Duodenal mucosa (tissue), 2 donors: ENCODE measurements at regions not wholly inside any gene's neighbourhood (a gene's known extent, or its start where the extent isn't known, plus 50 kb on each side); places are given as distances from the start of the nearest gene placed in this dataset.
"Not testable (repeated sequence)": the region's sequence is repeated elsewhere in the genome, so short reads cannot be mapped to it uniquely, and the experiment has no call there.

Source experiments
- H3K27ac ChIP-seq: one replicate; pipeline ENCODE4 v1.7.0; 2013; ENCODE audit warnings: low read depth, low read length
- H3K27me3 ChIP-seq, 2 donors: one replicate each; pipeline ENCODE4 v1.7.0; 2013; ENCODE audit warnings: low read length in 2 of 2, control low read depth in 1 of 2; ENCODE audit not compliant: insufficient read depth in 2 of 2, control insufficient read depth in 1 of 2
- H3K36me3 ChIP-seq, 2 donors: one replicate each; pipeline ENCODE4 v1.7.0; 2013; ENCODE audit warnings: low read length in 2 of 2, control low read depth in 1 of 2; ENCODE audit not compliant: insufficient read depth in 2 of 2, control insufficient read depth in 1 of 2
- H3K4me1 ChIP-seq, 2 donors: one replicate each; pipeline ENCODE4 v1.7.0; 2013; ENCODE audit warnings: low read length in 2 of 2, control low read depth in 1 of 2; ENCODE audit not compliant: insufficient read depth in 2 of 2, control insufficient read depth in 1 of 2
- H3K4me3 ChIP-seq, 2 donors: one replicate each; pipeline ENCODE4 v1.7.0; 2013; ENCODE audit warnings: low read length in 2 of 2, low read depth in 1 of 2
- H3K9ac ChIP-seq, 2 donors: one replicate each; pipeline ENCODE4 v1.7.0; 2013; ENCODE audit warnings: low read length in 2 of 2, low read depth in 1 of 2
- H3K9me3 ChIP-seq, 2 donors: one replicate each; pipeline ENCODE4 v1.7.0; 2013; ENCODE audit warnings: low read length in 2 of 2, control low read depth in 1 of 2; ENCODE audit not compliant: control insufficient read depth in 1 of 2

DNA sequence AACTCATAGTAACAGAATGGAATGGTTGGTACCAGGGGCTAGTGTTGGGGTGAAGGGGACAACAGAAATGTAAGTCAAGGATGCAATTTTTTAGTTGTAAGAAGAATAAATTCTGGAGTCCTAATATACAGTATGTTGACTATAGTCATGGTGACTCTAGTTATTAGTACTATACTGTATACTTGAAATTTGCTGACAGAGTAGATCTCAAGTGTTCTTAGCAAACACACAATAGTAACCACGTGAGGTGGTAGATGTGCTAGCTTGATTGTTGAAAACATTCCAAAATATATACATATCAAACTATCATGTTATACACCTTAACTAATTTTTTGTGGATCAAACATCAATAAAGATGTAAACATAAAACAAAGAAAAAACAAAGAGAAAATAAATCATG is 1345.1 kb upstream of the PCDH20 start:
- no peak overlapping the region for H3K4me3 ChIP-seq

DNA sequence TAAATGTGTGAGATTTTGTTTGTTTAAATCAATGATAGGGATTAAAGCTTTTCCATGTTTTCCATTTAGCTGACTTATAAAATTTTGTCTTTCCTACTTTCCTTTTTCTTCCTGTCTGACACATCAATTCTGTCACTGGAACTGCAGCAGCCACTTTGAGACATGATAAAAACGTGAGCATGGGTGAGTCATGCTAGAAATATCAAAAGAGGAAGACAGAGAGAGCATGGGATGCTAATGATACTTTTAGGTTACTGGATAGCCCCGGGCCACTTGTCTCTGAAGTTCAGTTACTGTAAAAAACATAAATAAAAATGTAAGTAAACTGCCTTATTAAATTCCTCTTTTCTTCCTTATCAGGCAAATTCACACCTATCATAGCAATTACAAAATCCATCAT is 1332.0 kb upstream of the PCDH20 start:
- no peaks in the 10 kb centered on the region for H3K4me1 ChIP-seq
- H3K9me3 ChIP-seq: no peaks in the 10 kb centered on the region
- no peak overlapping the region for H3K4me3 ChIP-seq
- no peak overlapping the region for H3K27ac ChIP-seq
- no peak overlapping the region for H3K9ac ChIP-seq
- H3K36me3 ChIP-seq: no peaks in the 10 kb centered on the region
- H3K27me3 ChIP-seq: no peaks in the 10 kb centered on the region

More for the DNA sequence above, 1345.1 kb upstream of the PCDH20 start:
- Histone ChIP-seq H3K9ac (no peak overlapping the region), H3K4me1 (no peaks in the 10 kb centered on the region), H3K27ac (no peak overlapping the region), H3K36me3 (no peaks in the 10 kb centered on the region), H3K27me3 (no peaks in the 10 kb centered on the region), H3K9me3 (no peaks in the 10 kb centered on the region)

DNA sequence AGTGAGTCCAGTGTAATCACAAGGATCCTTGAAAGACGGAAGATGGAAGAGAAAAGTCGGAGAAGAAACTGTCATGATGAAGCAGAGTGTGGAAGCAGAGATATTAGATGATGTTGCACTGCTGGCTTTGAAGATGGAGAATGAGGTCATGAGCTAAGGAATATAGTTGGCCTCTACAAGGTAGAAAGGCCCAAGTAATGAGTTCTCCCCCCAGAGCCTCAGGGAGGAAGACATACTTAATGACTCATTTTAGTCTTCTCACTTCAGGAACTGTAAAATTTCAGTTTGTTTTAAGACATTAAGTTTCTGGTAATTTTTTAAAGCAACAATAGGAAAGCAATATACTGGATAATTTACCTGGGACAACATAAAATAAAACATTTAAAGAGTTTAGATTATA is 1331.5 kb upstream of the PCDH20 start:
- H3K36me3 ChIP-seq: no peaks in the 10 kb centered on the region

DNA sequence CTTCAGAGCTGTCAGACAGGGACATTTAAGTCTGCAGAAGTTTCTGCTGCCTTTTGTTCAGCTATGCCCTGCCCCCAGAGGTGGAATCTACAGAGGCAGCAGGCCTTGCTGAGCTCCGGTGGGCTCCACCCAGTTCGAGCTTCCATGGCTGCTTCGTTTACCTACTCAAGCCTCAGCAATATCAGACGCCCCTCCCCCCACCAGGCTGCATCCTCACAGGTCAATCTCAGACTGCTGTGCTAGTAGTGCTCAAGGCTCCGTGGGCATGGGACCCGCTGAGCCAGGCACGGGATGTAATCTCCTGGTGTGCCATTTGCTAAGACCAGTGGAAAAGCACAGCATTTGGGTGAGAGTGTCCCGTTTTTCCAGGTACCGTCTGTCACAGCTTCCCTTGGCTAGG is 1314.1 kb upstream of the PCDH20 start:
- H3K36me3 ChIP-seq, H3K4me1 ChIP-seq: not testable (repeated sequence)

More for the DNA sequence above, 1331.5 kb upstream of the PCDH20 start:
- no peak overlapping the region for H3K27ac ChIP-seq
- no peaks in the 10 kb centered on the region for H3K9me3 ChIP-seq
- H3K4me3 ChIP-seq: no peak overlapping the region
- H3K9ac ChIP-seq: no peak overlapping the region
- H3K4me1 ChIP-seq: no peaks in the 10 kb centered on the region
- no peaks in the 10 kb centered on the region for H3K27me3 ChIP-seq

DNA sequence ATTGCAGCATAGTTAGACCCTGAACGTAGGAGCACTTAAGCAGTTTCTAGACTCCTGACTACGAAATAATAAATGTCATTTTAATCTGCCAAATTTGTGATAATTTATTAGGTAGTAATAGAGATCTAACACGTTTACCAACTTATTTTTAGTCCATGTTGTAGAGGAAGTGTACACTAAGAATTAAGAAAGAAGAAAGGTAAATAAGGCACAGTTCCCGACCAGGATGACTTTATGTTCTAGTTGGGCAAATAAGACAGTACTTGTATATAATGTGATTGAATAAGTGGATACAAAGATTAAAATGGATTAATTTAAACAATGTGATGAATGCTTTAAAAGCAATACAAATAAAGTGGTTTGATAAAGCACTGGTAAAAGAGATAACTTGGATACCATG is 1306.2 kb upstream of the PCDH20 start:
- H3K36me3 ChIP-seq: no peaks in the 10 kb centered on the region

More for the DNA sequence above, 1314.1 kb upstream of the PCDH20 start:
- not testable (repeated sequence) for H3K27me3 ChIP-seq, H3K27ac ChIP-seq, H3K4me3 ChIP-seq, H3K9ac ChIP-seq, H3K9me3 ChIP-seq

DNA sequence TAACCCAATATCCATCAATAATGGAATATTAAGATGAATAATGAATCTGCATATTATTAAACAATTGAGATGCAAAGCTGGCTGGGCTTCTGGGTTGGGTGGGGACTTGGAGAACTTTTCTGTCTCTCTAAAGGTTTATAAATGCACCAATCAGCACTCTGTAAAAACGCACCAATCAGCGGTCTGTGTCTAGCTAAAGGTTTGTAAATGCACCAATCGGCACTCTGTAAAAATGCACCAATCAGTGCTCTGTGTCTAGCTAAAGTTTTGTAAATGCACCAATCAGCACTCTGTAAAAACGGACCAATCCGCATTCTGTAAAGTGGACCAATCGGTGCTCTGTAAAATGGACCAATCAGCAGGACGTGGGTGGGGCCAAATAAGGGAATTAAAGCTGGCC is 1296.3 kb upstream of the PCDH20 start:
- H3K36me3 ChIP-seq, H3K4me3 ChIP-seq, H3K4me1 ChIP-seq, H3K27ac ChIP-seq, H3K27me3 ChIP-seq, H3K9ac ChIP-seq: not testable (repeated sequence)
- peaks cover 4 to 11% of the 10 kb centered on the region in 2 donors for H3K9me3 ChIP-seq

More for the DNA sequence above, 1306.2 kb upstream of the PCDH20 start:
- H3K4me1 ChIP-seq: no peaks in the 10 kb centered on the region
- no peak overlapping the region for H3K9ac ChIP-seq
- no peak overlapping the region for H3K27ac ChIP-seq
- H3K27me3 ChIP-seq: no peaks in the 10 kb centered on the region
- H3K4me3 ChIP-seq: no peak overlapping the region
- no peaks in the 10 kb centered on the region for H3K9me3 ChIP-seq

DNA sequence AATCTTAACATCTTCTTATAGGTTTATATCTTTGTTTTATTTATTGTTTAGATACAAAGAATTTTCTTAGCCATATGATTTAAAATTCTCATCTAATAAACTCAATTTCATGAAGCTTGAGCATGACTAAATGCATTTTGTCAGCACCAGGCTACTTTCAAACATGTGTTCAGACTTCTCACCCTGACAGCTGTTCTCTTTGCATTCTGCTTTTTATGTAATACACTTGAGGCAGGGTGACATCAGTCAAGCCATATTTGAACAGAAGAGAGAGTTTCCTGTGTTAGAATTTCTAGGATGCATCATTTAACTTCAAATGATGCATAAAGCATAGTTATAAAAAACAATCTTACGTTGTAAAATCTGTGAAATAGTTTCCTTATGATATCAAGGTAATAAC is 1295.1 kb upstream of the PCDH20 start:
- Histone ChIP-seq H3K36me3 (no peaks in the 10 kb centered on the region), H3K27ac (no peak overlapping the region), H3K9ac (no peak overlapping the region), H3K9me3 (peaks cover 4 to 10% of the 10 kb centered on the region in 2 donors), H3K4me1 (no peaks in the 10 kb centered on the region), H3K4me3 (no peak overlapping the region), H3K27me3 (no peaks in the 10 kb centered on the region)

DNA sequence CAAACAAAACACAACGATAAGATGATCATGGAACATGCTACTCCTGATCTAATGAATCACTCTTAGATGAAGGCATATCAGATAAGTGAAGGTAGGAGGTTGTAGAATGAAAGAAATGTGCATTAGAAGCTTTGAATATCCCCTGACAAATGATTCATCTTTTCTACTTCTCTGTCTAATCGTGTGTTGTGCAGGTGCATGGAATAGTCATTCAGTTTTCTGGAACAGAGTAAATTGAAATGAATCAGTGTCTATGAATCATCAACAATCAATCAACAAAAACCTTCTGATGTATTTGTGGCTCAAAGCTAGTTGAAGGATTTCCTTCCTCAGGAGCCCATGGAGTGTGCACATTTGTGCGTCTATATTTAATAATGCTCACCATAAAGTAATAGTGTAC is 1290.4 kb upstream of the PCDH20 start:
- peaks cover 0 to 2% of the 10 kb centered on the region in 2 donors for H3K9me3 ChIP-seq
- no peaks in the 10 kb centered on the region for H3K27me3 ChIP-seq

DNA sequence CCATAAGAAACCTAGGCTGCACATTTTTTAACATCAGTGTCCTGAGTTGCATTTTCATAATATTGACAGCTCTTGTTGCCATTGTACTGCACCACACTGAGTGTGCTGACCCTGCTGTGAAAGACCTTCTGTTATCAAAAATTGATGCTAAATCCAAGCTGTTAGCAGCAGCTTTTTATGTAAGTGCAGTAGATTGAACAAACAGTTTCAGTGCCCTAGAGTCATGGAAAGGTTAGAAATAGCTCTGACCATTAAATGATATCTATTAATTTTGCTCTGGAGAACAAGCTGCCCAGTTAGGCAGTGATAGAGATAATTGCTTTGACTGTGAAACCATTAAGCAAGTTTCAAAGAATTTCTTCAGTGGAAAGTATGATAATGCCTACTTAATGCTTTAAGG is 1289.2 kb upstream of the PCDH20 start:
- Histone ChIP-seq H3K9ac (no peak overlapping the region), H3K36me3 (no peaks in the 10 kb centered on the region), H3K9me3 (peaks cover 0 to 2% of the 10 kb centered on the region in 2 donors), H3K4me1 (no peaks in the 10 kb centered on the region), H3K27ac (no peak overlapping the region), H3K27me3 (no peaks in the 10 kb centered on the region), H3K4me3 (no peak overlapping the region)

More for the DNA sequence above, 1290.4 kb upstream of the PCDH20 start:
- Histone ChIP-seq H3K4me1 (no peaks in the 10 kb centered on the region), H3K4me3 (no peak overlapping the region), H3K9ac (no peak overlapping the region), H3K27ac (no peak overlapping the region), H3K36me3 (no peaks in the 10 kb centered on the region)

DNA sequence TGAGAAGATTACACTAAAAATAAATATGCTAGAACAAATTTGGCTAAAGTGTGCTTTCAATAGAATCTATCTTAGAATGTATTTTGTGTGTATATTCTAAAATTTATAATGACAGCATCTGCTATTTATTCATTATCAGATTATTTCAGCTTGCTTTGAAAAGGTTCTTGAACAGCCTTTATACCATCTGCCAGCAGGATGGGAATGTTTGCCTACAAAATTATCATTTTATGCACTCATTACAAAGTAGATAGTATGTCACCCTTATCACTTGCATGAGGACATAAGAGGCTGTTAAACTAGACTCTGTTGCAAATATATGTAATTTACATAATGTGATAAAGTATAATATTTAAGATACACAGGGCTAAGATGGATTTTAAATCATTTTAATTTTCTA is 1286.9 kb upstream of the PCDH20 start:
- Histone ChIP-seq H3K36me3 (no peaks in the 10 kb centered on the region), H3K27ac (no peak overlapping the region), H3K9ac (no peak overlapping the region), H3K4me3 (no peak overlapping the region), H3K9me3 (no peaks in the 10 kb centered on the region), H3K4me1 (no peaks in the 10 kb centered on the region), H3K27me3 (no peaks in the 10 kb centered on the region)

DNA sequence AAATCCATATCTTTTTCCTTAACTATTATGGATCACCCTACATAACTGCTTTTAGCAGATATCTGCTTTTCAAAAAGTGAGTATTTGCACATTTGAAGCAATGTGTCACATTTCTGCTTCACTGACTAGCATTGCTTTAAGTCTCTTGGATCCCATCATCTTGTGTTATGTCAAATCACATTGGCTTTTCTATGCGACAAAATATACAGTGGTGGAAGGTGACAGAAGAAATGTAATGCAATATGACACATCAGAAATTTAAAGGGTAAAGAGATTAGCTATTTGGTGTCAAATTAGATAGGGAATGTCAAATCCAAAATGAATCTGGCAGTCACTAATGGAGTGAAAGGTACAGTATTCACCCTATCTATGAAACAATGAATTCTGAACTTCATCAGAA is 1282.1 kb upstream of the PCDH20 start:
- no peaks in the 10 kb centered on the region for H3K36me3 ChIP-seq
- H3K27ac ChIP-seq: no peak overlapping the region
- H3K4me3 ChIP-seq: no peak overlapping the region
- peaks cover 0 to 2% of the 10 kb centered on the region in 2 donors for H3K9me3 ChIP-seq
- no peaks in the 10 kb centered on the region for H3K4me1 ChIP-seq
- H3K9ac ChIP-seq: no peak overlapping the region
- H3K27me3 ChIP-seq: no peaks in the 10 kb centered on the region
